ENCODE measurements at regions not wholly inside any gene's neighbourhood (a gene's known extent, or its start where the extent isn't known, plus 50 kb on each side); places are given as distances from the start of the nearest gene placed in this dataset.

DNA sequence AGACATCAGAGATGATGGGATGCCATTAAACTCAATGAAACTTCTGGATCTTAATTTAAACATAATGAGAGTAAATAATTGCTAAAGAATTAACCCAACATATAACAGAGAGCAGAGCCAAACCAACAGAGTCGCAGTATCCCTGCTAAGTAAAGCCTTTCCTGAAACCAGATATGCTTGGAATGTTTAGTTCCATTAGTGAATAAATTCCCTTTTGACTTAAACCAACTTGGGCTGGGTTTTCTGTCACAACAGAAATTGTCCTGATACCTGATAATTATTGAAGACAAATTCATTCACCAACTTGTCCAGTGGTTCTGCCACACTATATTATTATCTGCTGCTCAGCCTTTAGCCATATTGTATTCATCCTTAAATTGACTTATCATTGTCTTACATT lies 286.7 kb downstream of the FZD1 start:
- H4K20me1 ChIP-seq (ENCODE audit: insufficient read depth, low read length), result no peaks in the 10 kb centered on the region
- no peak for ATAC-seq
- no peak for TF ChIP-seq ZNF274 (CRISPR knock-in tag; IDR thresholded peaks at IDR 0.05)
- no peak for TF ChIP-seq BCL6 (CRISPR knock-in tag; IDR thresholded peaks at IDR 0.05)
- H3K9me3 ChIP-seq (ENCODE audit: low read length), result no peaks in the 10 kb centered on the region
- H3K4me1 ChIP-seq (ENCODE audit: insufficient read depth, low read length), result peaks cover 25% of the 10 kb centered on the region
- no peak overlapping the region for H2AFZ ChIP-seq (ENCODE audit: low read length)
- no peaks in the 10 kb centered on the region for H3K36me3 ChIP-seq (replicated peaks in 1 of 2; ENCODE audit: control insufficient read depth in 1 of 2, insufficient read depth in 2 of 2, low read length in 2 of 2)
- BruUV-seq (replicated peaks), result no TSS peak
- intact Hi-C loops (cut with micrococcal nuclease; ENCODE audit: unreplicated experiment), result no loop called here
- ChIA-PET CTCF (ENCODE audit: low intra/inter-chr PET ratio, low total read pairs) (no interaction called here), POLR2A (no interaction called here)
- no peak overlapping the region for H3K4me2 ChIP-seq (ENCODE audit: low read depth, low read length)
- DNase-seq (ENCODE audit: low spot score), result no peak
- FAIRE-seq, result no peak
- H3K27ac ChIP-seq (ENCODE audit: extremely low read length, insufficient read depth, low read length), result no peak overlapping the region
- in situ Hi-C loops (cut with HindIII; ENCODE audit: extremely low pct_ligation_motif_present, low pct_unique_long_range_greater_than_20kb), result no loop called here
- H3K4me3 ChIP-seq (replicated peaks in 1 of 3; ENCODE audit: insufficient read depth in 1 of 3, low read depth in 2 of 3, low read length in 3 of 3), result no peak overlapping the region
- H3K79me2 ChIP-seq (ENCODE audit: insufficient read depth, low read length), result no peaks in the 10 kb centered on the region
- WGBS (ENCODE audit: low lambda C conversion rate), result 50% methylated on average over 1 of the region's 1 CpG
- no peaks in the 10 kb centered on the region for H3K27me3 ChIP-seq (ENCODE audit: control insufficient read depth in 1 of 2, insufficient read depth in 2 of 2, low read length in 2 of 2)
- H3K9ac ChIP-seq (ENCODE audit: insufficient read depth, low read depth, low read length), result no peak overlapping the region

DNA sequence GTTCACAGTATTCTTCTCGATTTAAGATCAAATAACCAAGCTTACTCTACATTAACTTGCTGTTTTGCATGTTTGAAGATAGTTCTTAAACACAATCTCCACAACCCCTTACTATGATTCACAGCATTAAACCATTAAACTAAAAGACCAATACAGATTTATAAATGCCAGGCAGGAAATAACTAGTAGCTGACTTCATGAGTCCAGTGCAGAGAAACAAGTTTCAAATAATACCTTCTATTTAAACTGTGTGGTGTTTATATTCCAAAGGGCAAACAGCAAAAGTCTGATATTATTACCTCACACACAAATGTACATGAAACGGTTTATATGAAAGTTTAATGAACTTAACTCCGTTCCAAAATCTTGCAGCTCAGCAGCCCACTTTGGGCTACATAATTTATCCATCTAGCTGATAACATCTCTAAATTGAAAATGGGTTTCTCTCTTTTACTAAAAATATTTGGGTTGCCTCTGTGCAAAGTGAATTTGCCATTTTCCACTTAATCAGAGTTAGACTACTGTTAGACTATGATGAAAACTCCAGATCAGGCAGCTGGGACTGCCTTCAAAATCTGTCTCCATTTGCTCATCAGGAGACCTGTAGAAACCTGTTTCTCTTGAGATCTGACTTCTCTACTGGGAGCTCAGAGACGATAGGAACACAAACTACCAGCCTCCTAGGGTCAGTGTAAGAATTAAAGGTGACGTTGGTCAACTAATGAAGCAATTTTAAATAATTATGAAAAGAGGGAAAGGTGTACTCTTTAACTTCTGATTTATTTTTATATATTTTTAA lies 287.3 kb downstream of the FZD1 start:
- H3K4me2 ChIP-seq (ENCODE audit: low read depth, low read length), result no peak overlapping the region
- no peaks in the 10 kb centered on the region for H4K20me1 ChIP-seq (ENCODE audit: insufficient read depth, low read length)
- intact Hi-C loops (cut with micrococcal nuclease; ENCODE audit: unreplicated experiment), result no loop called here
- BruUV-seq (replicated peaks), result no TSS peak
- no peaks in the 10 kb centered on the region for H3K79me2 ChIP-seq (ENCODE audit: insufficient read depth, low read length)
- H3K27ac ChIP-seq (ENCODE audit: extremely low read length, insufficient read depth, low read length), result no peak overlapping the region
- FAIRE-seq (no peak), DNase-seq (ENCODE audit: low spot score) (no peak), ATAC-seq (no peak)
- H3K27me3 ChIP-seq (ENCODE audit: control insufficient read depth in 1 of 2, insufficient read depth in 2 of 2, low read length in 2 of 2), result no peaks in the 10 kb centered on the region
- in situ Hi-C loops (cut with HindIII; ENCODE audit: extremely low pct_ligation_motif_present, low pct_unique_long_range_greater_than_20kb), result no loop called here
- ChIA-PET POLR2A (no interaction called here), CTCF (ENCODE audit: low intra/inter-chr PET ratio, low total read pairs) (no interaction called here)
- no peak overlapping the region for H2AFZ ChIP-seq (ENCODE audit: low read length)
- H3K4me1 ChIP-seq (ENCODE audit: insufficient read depth, low read length), result peaks cover 25% of the 10 kb centered on the region
- no peaks in the 10 kb centered on the region for H3K9me3 ChIP-seq (ENCODE audit: low read length)
- no peak overlapping the region for H3K4me3 ChIP-seq (replicated peaks in 1 of 3; ENCODE audit: insufficient read depth in 1 of 3, low read depth in 2 of 3, low read length in 3 of 3)
- no peaks in the 10 kb centered on the region for H3K36me3 ChIP-seq (replicated peaks in 1 of 2; ENCODE audit: control insufficient read depth in 1 of 2, insufficient read depth in 2 of 2, low read length in 2 of 2)
- no peak overlapping the region for H3K9ac ChIP-seq (ENCODE audit: insufficient read depth, low read depth, low read length)
- 4% methylated on average over 5 of the region's 5 CpGs for WGBS (ENCODE audit: low lambda C conversion rate)
- no peak for TF ChIP-seq KAT8 (CRISPR knock-in tag; IDR thresholded peaks at IDR 0.05)
- TF ChIP-seq TSC22D2 (CRISPR knock-in tag; IDR thresholded peaks at IDR 0.05; ENCODE audit: borderline replicate concordance), result no peak
- TF ChIP-seq NFYC (CRISPR knock-in tag; IDR thresholded peaks at IDR 0.05), result no peak
- no peak for TF ChIP-seq ZNF136 (CRISPR knock-in tag; IDR thresholded peaks at IDR 0.05; ENCODE audit: low read depth)
- TF ChIP-seq, protein P1, sequence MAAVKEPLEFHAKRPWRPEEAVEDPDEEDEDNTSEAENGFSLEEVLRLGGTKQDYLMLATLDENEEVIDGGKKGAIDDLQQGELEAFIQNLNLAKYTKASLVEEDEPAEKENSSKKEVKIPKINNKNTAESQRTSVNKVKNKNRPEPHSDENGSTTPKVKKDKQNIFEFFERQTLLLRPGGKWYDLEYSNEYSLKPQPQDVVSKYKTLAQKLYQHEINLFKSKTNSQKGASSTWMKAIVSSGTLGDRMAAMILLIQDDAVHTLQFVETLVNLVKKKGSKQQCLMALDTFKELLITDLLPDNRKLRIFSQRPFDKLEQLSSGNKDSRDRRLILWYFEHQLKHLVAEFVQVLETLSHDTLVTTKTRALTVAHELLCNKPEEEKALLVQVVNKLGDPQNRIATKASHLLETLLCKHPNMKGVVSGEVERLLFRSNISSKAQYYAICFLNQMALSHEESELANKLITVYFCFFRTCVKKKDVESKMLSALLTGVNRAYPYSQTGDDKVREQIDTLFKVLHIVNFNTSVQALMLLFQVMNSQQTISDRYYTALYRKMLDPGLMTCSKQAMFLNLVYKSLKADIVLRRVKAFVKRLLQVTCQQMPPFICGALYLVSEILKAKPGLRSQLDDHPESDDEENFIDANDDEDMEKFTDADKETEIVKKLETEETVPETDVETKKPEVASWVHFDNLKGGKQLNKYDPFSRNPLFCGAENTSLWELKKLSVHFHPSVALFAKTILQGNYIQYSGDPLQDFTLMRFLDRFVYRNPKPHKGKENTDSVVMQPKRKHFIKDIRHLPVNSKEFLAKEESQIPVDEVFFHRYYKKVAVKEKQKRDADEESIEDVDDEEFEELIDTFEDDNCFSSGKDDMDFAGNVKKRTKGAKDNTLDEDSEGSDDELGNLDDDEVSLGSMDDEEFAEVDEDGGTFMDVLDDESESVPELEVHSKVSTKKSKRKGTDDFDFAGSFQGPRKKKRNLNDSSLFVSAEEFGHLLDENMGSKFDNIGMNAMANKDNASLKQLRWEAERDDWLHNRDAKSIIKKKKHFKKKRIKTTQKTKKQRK (IDR thresholded peaks at IDR 0.05; ENCODE audit: low read length), result no peak
- no peak for TF ChIP-seq TGIF2 (CRISPR knock-in tag; IDR thresholded peaks at IDR 0.05)
- TF ChIP-seq NFE2 (CRISPR knock-in tag; IDR thresholded peaks at IDR 0.05), result no peak
- no peak for TF ChIP-seq SOX13 (IDR thresholded peaks at IDR 0.05)
- TF ChIP-seq SOX13 (CRISPR knock-in tag; conservative IDR thresholded peaks at IDR 0.05 in 1 of 2, IDR thresholded peaks at IDR 0.05 in 1 of 2), result no peak
- TF ChIP-seq, protein P2, sequence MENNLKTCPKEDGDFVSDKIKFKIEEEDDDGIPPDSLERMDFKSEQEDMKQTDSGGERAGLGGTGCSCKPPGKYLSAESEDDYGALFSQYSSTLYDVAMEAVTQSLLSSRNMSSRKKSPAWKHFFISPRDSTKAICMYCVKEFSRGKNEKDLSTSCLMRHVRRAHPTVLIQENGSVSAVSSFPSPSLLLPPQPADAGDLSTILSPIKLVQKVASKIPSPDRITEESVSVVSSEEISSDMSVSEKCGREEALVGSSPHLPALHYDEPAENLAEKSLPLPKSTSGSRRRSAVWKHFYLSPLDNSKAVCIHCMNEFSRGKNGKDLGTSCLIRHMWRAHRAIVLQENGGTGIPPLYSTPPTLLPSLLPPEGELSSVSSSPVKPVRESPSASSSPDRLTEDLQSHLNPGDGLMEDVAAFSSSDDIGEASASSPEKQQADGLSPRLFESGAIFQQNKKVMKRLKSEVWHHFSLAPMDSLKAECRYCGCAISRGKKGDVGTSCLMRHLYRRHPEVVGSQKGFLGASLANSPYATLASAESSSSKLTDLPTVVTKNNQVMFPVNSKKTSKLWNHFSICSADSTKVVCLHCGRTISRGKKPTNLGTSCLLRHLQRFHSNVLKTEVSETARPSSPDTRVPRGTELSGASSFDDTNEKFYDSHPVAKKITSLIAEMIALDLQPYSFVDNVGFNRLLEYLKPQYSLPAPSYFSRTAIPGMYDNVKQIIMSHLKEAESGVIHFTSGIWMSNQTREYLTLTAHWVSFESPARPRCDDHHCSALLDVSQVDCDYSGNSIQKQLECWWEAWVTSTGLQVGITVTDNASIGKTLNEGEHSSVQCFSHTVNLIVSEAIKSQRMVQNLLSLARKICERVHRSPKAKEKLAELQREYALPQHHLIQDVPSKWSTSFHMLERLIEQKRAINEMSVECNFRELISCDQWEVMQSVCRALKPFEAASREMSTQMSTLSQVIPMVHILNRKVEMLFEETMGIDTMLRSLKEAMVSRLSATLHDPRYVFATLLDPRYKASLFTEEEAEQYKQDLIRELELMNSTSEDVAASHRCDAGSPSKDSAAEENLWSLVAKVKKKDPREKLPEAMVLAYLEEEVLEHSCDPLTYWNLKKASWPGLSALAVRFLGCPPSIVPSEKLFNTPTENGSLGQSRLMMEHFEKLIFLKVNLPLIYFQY (CRISPR knock-in tag; IDR thresholded peaks at IDR 0.05; ENCODE audit: borderline replicate concordance), result no peak

Data from HepG2 (cell line).